ENCODE measurements at regions not wholly inside any gene's neighbourhood (a gene's known extent, or its start where the extent isn't known, plus 50 kb on each side); places are given as distances from the start of the nearest gene placed in this dataset.

DNA sequence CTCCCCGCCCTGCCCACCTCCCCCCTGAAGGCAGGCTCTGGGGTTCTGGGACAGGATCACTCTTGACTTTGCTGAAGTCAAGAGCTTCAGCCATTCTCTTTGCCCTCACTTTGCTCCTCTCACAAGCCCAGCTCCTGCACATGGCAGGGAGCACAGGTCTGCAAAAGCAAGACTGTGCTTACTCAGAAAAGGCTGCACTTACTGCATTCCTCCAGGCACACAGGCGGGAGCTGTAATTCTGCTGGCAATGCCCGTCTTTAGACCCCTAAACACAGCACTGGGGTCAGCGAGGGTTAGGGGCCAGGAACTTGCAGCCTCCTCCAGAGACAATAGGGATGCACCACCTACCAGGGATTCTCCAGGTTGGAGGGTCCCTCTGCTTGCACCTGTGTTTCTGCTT, 523.7 kb downstream of the TCERG1L start:
- WGBS, 5 donors, result 57 to 74% (median 63%) methylated on average over 2 to 4 of the region's 4 CpGs
- no peaks in the 10 kb centered on the region for H3K36me3 ChIP-seq
- intact Hi-C loops (cut with DNase I; ENCODE audit: low total_unique reads), result no loop called here

DNA sequence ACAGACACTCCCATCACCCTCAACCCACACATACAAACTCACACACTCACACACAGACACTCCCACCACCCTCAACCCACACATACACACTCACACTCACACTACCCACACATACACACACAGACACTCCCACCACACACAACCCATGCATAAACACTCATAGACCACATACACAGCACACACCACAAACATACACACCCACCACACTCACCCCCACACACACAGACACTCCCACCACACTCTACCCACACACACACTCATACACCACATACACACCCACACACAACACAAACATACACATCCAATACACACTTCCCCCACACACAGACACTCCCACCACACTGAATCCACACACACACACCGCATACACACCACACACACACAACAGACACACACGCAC, 521.2 kb downstream of the TCERG1L start:
- Histone ChIP-seq H3K27ac (no peak overlapping the region), H3K4me3 (no peak overlapping the region), H3K27me3 (replicated peaks in 1 of 7) (no peaks in the 10 kb centered on the region), H3K36me3 (no peaks in the 10 kb centered on the region), H3K9me3 (peaks cover 0 to 10% (median 0%) of the 10 kb centered on the region in 8 donors), H3K4me1 (no peaks in the 10 kb centered on the region)
- TF ChIP-seq CTCF (IDR thresholded peaks at IDR 0.05 in 8 of 11, conservative IDR thresholded peaks at IDR 0.05 in 3 of 11) (no peak), POLR2A (IDR thresholded peaks at IDR 0.05) (no peak), POLR2AphosphoS5 (IDR thresholded peaks at IDR 0.05) (no peak)
- DNase-seq, result no peak
- intact Hi-C loops (cut with DNase I; ENCODE audit: low total_unique reads), result no loop called here
- 16 to 33% (median 20%) methylated on average over 2 of the region's 2 CpGs for WGBS, 5 donors

More for the DNA sequence above, 523.7 kb downstream of the TCERG1L start:
- Histone ChIP-seq H3K27ac (no peak overlapping the region), H3K9me3 (peaks cover 0 to 10% (median 0%) of the 10 kb centered on the region in 8 donors), H3K27me3 (replicated peaks in 1 of 7) (no peaks in the 10 kb centered on the region), H3K4me1 (no peaks in the 10 kb centered on the region), H3K4me3 (no peak overlapping the region)
- TF ChIP-seq CTCF (IDR thresholded peaks at IDR 0.05 in 8 of 11, conservative IDR thresholded peaks at IDR 0.05 in 3 of 11) (no peak), POLR2A (IDR thresholded peaks at IDR 0.05) (no peak), POLR2AphosphoS5 (IDR thresholded peaks at IDR 0.05) (no peak)
- no peak for DNase-seq

DNA sequence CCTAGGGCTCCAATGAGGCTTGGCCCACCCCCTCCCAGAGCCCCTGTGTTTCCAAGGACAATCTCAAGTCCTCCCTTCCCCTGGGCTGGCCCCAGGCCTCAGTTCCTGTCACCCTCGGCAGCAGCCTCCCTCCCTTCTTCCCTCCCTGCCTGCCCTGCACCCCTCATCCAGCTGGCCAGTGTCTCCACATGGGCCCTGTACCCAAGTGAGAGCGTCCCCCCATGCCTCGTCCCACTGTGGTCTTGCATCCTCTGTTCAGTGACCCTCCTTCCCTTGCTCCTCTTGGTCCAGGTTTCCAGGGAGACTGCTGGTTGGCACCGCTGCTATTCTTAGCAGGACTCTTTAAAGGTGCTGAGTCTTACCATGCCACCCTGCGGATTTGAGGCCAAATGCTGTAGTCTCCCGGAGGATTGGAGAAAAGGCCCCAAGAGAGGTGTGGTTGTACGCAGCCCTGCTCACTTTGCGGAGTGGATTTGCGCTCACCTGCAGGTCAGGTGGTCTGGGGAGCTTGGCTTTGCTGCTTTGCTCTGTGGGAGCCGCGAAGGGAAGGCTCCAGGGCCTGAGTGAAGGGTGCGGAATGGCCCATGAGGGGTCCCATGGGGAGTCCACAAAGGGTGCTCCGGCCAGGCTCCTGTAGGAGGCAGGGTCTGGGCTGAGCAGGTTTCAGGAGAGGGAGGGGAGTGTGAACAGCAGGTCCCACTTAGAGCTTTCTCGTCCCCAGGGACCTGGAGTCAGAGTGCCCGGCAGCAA, 519.2 kb downstream of the TCERG1L start:
- no peak overlapping the region for H3K4me3 ChIP-seq
- no peaks in the 10 kb centered on the region for H3K4me1 ChIP-seq
- H3K27me3 ChIP-seq (replicated peaks in 1 of 7), result peaks cover 0 to 5% (median 0%) of the 10 kb centered on the region in 7 donors
- DNase-seq, result no peak
- H3K27ac ChIP-seq, result no peak overlapping the region
- TF ChIP-seq POLR2A (IDR thresholded peaks at IDR 0.05) (no peak), POLR2AphosphoS5 (IDR thresholded peaks at IDR 0.05) (no peak), CTCF (IDR thresholded peaks at IDR 0.05 in 8 of 11, conservative IDR thresholded peaks at IDR 0.05 in 3 of 11) (no peak)
- H3K9me3 ChIP-seq, result peaks cover 0 to 10% (median 0%) of the 10 kb centered on the region in 8 donors
- no peaks in the 10 kb centered on the region for H3K36me3 ChIP-seq
- intact Hi-C loops (cut with DNase I; ENCODE audit: low total_unique reads), result no loop called here
- 84 to 96% (median 87%) methylated on average over 15 of the region's 15 CpGs for WGBS, 5 donors

DNA sequence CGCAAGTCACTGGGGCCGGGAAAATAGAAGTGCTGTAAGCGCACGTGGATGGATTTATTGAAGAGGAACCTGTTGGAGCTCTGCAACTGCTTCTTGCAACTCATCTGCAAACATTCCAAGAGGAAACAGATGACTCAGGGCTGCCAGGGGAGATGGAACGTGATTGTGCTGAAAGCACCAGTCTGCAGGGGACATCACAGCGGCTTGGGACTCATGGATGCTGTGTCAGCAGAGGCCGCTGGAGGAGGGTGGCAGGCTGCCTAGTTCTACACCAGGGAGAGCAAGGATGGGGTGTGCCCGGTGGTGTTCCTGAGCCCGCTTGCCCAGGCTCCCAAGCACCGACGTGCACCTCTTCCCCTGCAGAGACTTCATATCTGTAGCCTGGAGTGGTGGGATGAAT, 515.7 kb downstream of the TCERG1L start:
- Histone ChIP-seq H3K4me3 (no peak overlapping the region), H3K27ac (no peak overlapping the region), H3K27me3 (replicated peaks in 1 of 7) (peaks cover 0 to 8% (median 0%) of the 10 kb centered on the region in 7 donors), H3K36me3 (no peaks in the 10 kb centered on the region), H3K9me3 (peaks cover 0 to 10% (median 0%) of the 10 kb centered on the region in 8 donors), H3K4me1 (no peaks in the 10 kb centered on the region)
- WGBS, 5 donors, result 78 to 83% (median 82%) methylated on average over 10 to 11 of the region's 11 CpGs
- DNase-seq, result no peak
- TF ChIP-seq CTCF (IDR thresholded peaks at IDR 0.05 in 8 of 11, conservative IDR thresholded peaks at IDR 0.05 in 3 of 11) (no peak), POLR2AphosphoS5 (IDR thresholded peaks at IDR 0.05) (no peak), POLR2A (IDR thresholded peaks at IDR 0.05) (no peak)
- intact Hi-C loops (cut with DNase I; ENCODE audit: low total_unique reads), result no loop called here
